Lung (tissue), 11 donors: ENCODE measurements at regions not wholly inside any gene's neighbourhood (a gene's known extent, or its start where the extent isn't known, plus 50 kb on each side); places are given as distances from the start of the nearest gene placed in this dataset.

ENCODE experiments used
- ATAC-seq: fragments of 200-7000 bp; cut with Tn5 transposase; one replicate; pipeline ENCODE4 v1.9.1; 2020; ENCODE audit warnings: moderate number of reproducible peaks; ENCODE audit not compliant: insufficient read depth, low FRiP score
- DNase-seq, 3 donors: peaks; one replicate each; pipeline ENCODE4 v3.0.0-alpha.2; 2013 to 2017
- H3K27ac ChIP-seq, 2 donors: one replicate each; pipeline ENCODE4 v1.5.1; 2013; ENCODE audit warnings: mild to moderate bottlenecking in 2 of 2, moderate library complexity in 2 of 2, control low read depth in 1 of 2, inconsistent platforms in 1 of 2, low read depth in 1 of 2, low read length in 1 of 2
- H3K27me3 ChIP-seq, 3 donors: one replicate each; pipeline ENCODE4 v1.5.1; 2013; ENCODE audit warnings: low read length in 2 of 3; ENCODE audit not compliant: control insufficient read depth in 3 of 3, insufficient read depth in 3 of 3
- H3K36me3 ChIP-seq, 4 donors: one replicate each; pipeline ENCODE4 v1.5.1; 2013; ENCODE audit warnings: low read length in 4 of 4, mild to moderate bottlenecking in 1 of 4, moderate library complexity in 1 of 4; ENCODE audit not compliant: control insufficient read depth in 4 of 4, insufficient read depth in 4 of 4
- H3K4me1 ChIP-seq, 5 donors: one replicate each; pipeline ENCODE4 v1.5.1; 2013; ENCODE audit warnings: low read length in 5 of 5, mild to moderate bottlenecking in 2 of 5, moderate library complexity in 1 of 5; ENCODE audit not compliant: control insufficient read depth in 5 of 5, insufficient read depth in 5 of 5
- H3K4me3 ChIP-seq: one replicate; pipeline ENCODE4 v1.5.1; 2013; ENCODE audit warnings: mild to moderate bottlenecking, control low read depth, moderate library complexity
- H3K9ac ChIP-seq, 2 donors: one replicate each; pipeline ENCODE4 v1.5.1; 2013; ENCODE audit warnings: low read length in 2 of 2, control low read depth in 1 of 2; ENCODE audit not compliant: insufficient read depth in 1 of 2
- H3K9me3 ChIP-seq, 4 donors: one replicate each; pipeline ENCODE4 v1.5.1; 2013; ENCODE audit warnings: low read length in 3 of 4, mild to moderate bottlenecking in 1 of 4, moderate library complexity in 1 of 4; ENCODE audit not compliant: control insufficient read depth in 4 of 4, insufficient read depth in 3 of 4
- CTCF ChIP-seq: IDR thresholded peaks from 2 replicates; pipeline ENCODE4 v1.5.1; 2012; ENCODE audit warnings: mild to moderate bottlenecking; ENCODE audit errors: control extremely low read depth, extremely low read depth
- WGBS, 2 donors: extraction: QIAGEN DNeasy Blood & Tissue Kit; methylation state at CpG; one replicate each; pipeline ENCODE4 v1.1.7; 2013; 5-methylcytosine and 5-hydroxymethylcytosine counted together
- donor health status: control.
- donor health status: control.
- donor health status: Bipolar disorder and iron deficiency.
- donor health status: healthy.
- donor health status: DM: yes; HTN: yes; CAD: no.

GRCh38 chr4:24400537-24400936 lies 183.8 kb downstream of the DHX15 start:
- peaks cover 0 to 4% (median 0%) of the 10 kb centered on the region in 5 donors for H3K4me1 ChIP-seq
- DNase-seq = no peak
- 89 to 96% methylated on average over 3 of the region's 3 CpGs for WGBS, 2 donors

GRCh38 chr4:24396988-24397387 lies 187.4 kb downstream of the DHX15 start:
- H3K27ac ChIP-seq = no peak overlapping the region
- 74 to 78% methylated on average over 4 of the region's 4 CpGs for WGBS, 2 donors
- no peak for ATAC-seq
- no peaks in the 10 kb centered on the region for H3K36me3 ChIP-seq
- H3K9me3 ChIP-seq = no peaks in the 10 kb centered on the region
- no peak overlapping the region for H3K9ac ChIP-seq
- no peaks in the 10 kb centered on the region for H3K27me3 ChIP-seq
- H3K4me3 ChIP-seq = no peak overlapping the region
- H3K4me1 ChIP-seq = peaks cover 0 to 4% (median 0%) of the 10 kb centered on the region in 5 donors
- TF ChIP-seq CTCF = no peak
- no peak for DNase-seq

More at GRCh38 chr4:24400537-24400936, 183.8 kb downstream of the DHX15 start:
- no peak for TF ChIP-seq CTCF
- no peaks in the 10 kb centered on the region for H3K9me3 ChIP-seq
- no peak overlapping the region for H3K9ac ChIP-seq
- no peaks in the 10 kb centered on the region for H3K27me3 ChIP-seq
- no peak overlapping the region for H3K27ac ChIP-seq
- ATAC-seq = no peak
- H3K4me3 ChIP-seq = no peak overlapping the region
- H3K36me3 ChIP-seq = no peaks in the 10 kb centered on the region

GRCh38 chr4:24395937-24396336 lies 188.4 kb downstream of the DHX15 start:
- no peak overlapping the region for H3K4me3 ChIP-seq
- no peaks in the 10 kb centered on the region for H3K9me3 ChIP-seq
- peaks cover 0 to 4% (median 0%) of the 10 kb centered on the region in 5 donors for H3K4me1 ChIP-seq
- ATAC-seq (no peak), DNase-seq (no peak)
- no peak overlapping the region for H3K9ac ChIP-seq
- no peaks in the 10 kb centered on the region for H3K36me3 ChIP-seq
- no peak for TF ChIP-seq CTCF
- WGBS, 2 donors = 86 to 92% methylated on average over 7 of the region's 7 CpGs
- no peaks in the 10 kb centered on the region for H3K27me3 ChIP-seq
- H3K27ac ChIP-seq = no peak overlapping the region

GRCh38 chr4:24394041-24394440 lies 190.3 kb downstream of the DHX15 start:
- no peaks in the 10 kb centered on the region for H3K36me3 ChIP-seq
- 79 to 87% methylated on average over 4 of the region's 4 CpGs for WGBS, 2 donors
- no peaks in the 10 kb centered on the region for H3K9me3 ChIP-seq
- ATAC-seq = no peak
- no peak overlapping the region for H3K4me3 ChIP-seq
- peaks cover 0 to 4% (median 0%) of the 10 kb centered on the region in 5 donors for H3K4me1 ChIP-seq
- no peak for DNase-seq
- H3K9ac ChIP-seq = no peak overlapping the region
- no peak overlapping the region for H3K27ac ChIP-seq
- no peak for TF ChIP-seq CTCF
- no peaks in the 10 kb centered on the region for H3K27me3 ChIP-seq
